HEK293 (cell line): ENCODE measurements at regions not wholly inside any gene's neighbourhood (a gene's known extent, or its start where the extent isn't known, plus 50 kb on each side); places are given as distances from the start of the nearest gene placed in this dataset.

ENCODE experiments used
- CTCF ChIA-PET: fragments of 350-600 bp; formaldehyde crosslinking; extraction: SDS; loops from one replicate; lab custom pipeline; 2021; ENCODE audit warnings: antibody characterized with exemption; lab: Yijun Ruan, JAX
- POLR2A ChIA-PET: fragments of 300-600 bp; formaldehyde crosslinking; extraction: SDS; loops from one replicate; lab custom pipeline; 2020; ENCODE audit warnings: antibody characterized with exemption, inconsistent platforms; lab: Yijun Ruan, JAX
- H3K27ac ChIP-seq: fragments of 200-500 bp; sonication (Bioruptor generic); 2 replicates; pipeline ENCODE4 v1.5.1; 2014; ENCODE audit warnings: low read depth, low read length, control low read depth, inconsistent platforms; ENCODE audit errors: extremely low read depth
- H3K36me3 ChIP-seq, 2 experiments: fragments of 200-500 bp in 1 of 2; sonication (Bioruptor generic) in 1 of 2; 1 replicate in 1 of 2; 2 replicates in 1 of 2; pipeline ENCODE4 v1.5.1; 2014 to 2017; ENCODE audit warnings: inconsistent platforms in 2 of 2, low read length in 2 of 2; ENCODE audit not compliant: control insufficient read depth in 2 of 2, insufficient read depth in 1 of 2
- H3K4me1 ChIP-seq: fragments of 200-500 bp; sonication (Bioruptor generic); 2 replicates; pipeline ENCODE4 v1.5.1; 2014; ENCODE audit warnings: mild to moderate bottlenecking, low read length, inconsistent platforms; ENCODE audit not compliant: control insufficient read depth, insufficient read depth
- H3K4me3 ChIP-seq: 2 replicates; pipeline ENCODE4 v1.5.1; 2011; ENCODE audit warnings: low read depth, mild to moderate bottlenecking, control low read depth, low read length, moderate library complexity
- H3K9me3 ChIP-seq: fragments of 200-500 bp; sonication (Bioruptor generic); 2 replicates; pipeline ENCODE4 v1.5.1; 2014; ENCODE audit warnings: low read depth, low read length, inconsistent platforms; ENCODE audit not compliant: control insufficient read depth, insufficient read depth
- FEZF1 ChIP-seq: fragments of 450-650 bp; formaldehyde crosslinking; IDR thresholded peaks from 2 replicates; pipeline ENCODE4 v1.5.1; 2016; ENCODE audit warnings: missing biosample characterization, missing genetic modification characterization
- GLI2 ChIP-seq: fragments of 450-650 bp; formaldehyde crosslinking; IDR thresholded peaks from 2 replicates; pipeline ENCODE4; 2017; ENCODE audit warnings: missing biosample characterization, missing genetic modification characterization, low read depth, borderline replicate concordance
- HOXD13 ChIP-seq: sonication (generic); formaldehyde crosslinking; IDR thresholded peaks from 2 replicates; pipeline ENCODE4 v1.8.0; 2022; ENCODE audit warnings: missing genetic modification reagents, borderline replicate concordance
- MEIS1 ChIP-seq: sonication (generic); formaldehyde crosslinking; IDR thresholded peaks from 2 replicates; pipeline ENCODE4 v1.8.1; 2022; ENCODE audit warnings: missing genetic modification reagents, mild to moderate bottlenecking, borderline replicate concordance
- OVOL3 ChIP-seq: fragments of 450-650 bp; formaldehyde crosslinking; IDR thresholded peaks from 2 replicates; pipeline ENCODE4 v1.5.1; 2016; ENCODE audit warnings: missing biosample characterization, missing genetic modification characterization
- ZBTB17 ChIP-seq: fragments of 450-650 bp; formaldehyde crosslinking; IDR thresholded peaks from 2 replicates; pipeline ENCODE4 v1.5.1; 2016; ENCODE audit warnings: missing biosample characterization, missing genetic modification characterization
- ZFHX2 ChIP-seq: fragments of 450-650 bp; formaldehyde crosslinking; conservative IDR thresholded peaks from 2 replicates; pipeline ENCODE4 v1.5.1; 2016; ENCODE audit warnings: missing biosample characterization, missing genetic modification characterization
- ZFP37 ChIP-seq: fragments of 450-650 bp; formaldehyde crosslinking; IDR thresholded peaks from 2 replicates; pipeline ENCODE4 v1.5.1; 2016; ENCODE audit warnings: missing biosample characterization, missing genetic modification characterization
- ZNF184 ChIP-seq: fragments of 450-650 bp; IDR thresholded peaks from 2 replicates; pipeline ENCODE4 v1.5.1; 2018; ENCODE audit warnings: missing biosample characterization, mild to moderate bottlenecking, missing genetic modification characterization
- ZNF341 ChIP-seq: fragments of 450-650 bp; formaldehyde crosslinking; IDR thresholded peaks from 2 replicates; pipeline ENCODE4; 2016; ENCODE audit warnings: low read depth, missing biosample characterization, missing genetic modification characterization
- ZNF354C ChIP-seq: fragments of 450-650 bp; formaldehyde crosslinking; IDR thresholded peaks from 2 replicates; pipeline ENCODE4 v1.5.1; 2016; ENCODE audit warnings: missing biosample characterization, missing genetic modification characterization, low read depth, borderline replicate concordance
- ZNF521 ChIP-seq: fragments of 450-650 bp; formaldehyde crosslinking; IDR thresholded peaks from 2 replicates; pipeline ENCODE4 v1.5.1; 2017; ENCODE audit warnings: missing biosample characterization, mild to moderate bottlenecking, missing genetic modification characterization
- ZNF660 ChIP-seq: fragments of 450-650 bp; IDR thresholded peaks from 2 replicates; pipeline ENCODE4 v1.5.1; 2018; ENCODE audit warnings: missing biosample characterization, mild to moderate bottlenecking, missing genetic modification characterization
- ZNF792 ChIP-seq: fragments of 450-650 bp; formaldehyde crosslinking; IDR thresholded peaks from 2 replicates; pipeline ENCODE4 v1.5.1; 2016; ENCODE audit warnings: missing biosample characterization, missing genetic modification characterization
- TF ChIP-seq, protein P1 (sequence below): fragments of 450-650 bp; formaldehyde crosslinking; IDR thresholded peaks from 2 replicates; pipeline ENCODE4 v1.5.1; 2017; ENCODE audit warnings: missing biosample characterization, mild to moderate bottlenecking, missing genetic modification characterization, moderate library complexity
- TF ChIP-seq, protein P2 (sequence below): fragments of 450-650 bp; formaldehyde crosslinking; IDR thresholded peaks from 2 replicates; pipeline ENCODE4 v1.5.1; 2016; ENCODE audit warnings: missing biosample characterization, missing genetic modification characterization, borderline replicate concordance
- TF ChIP-seq, protein P3 (sequence below): fragments of 450-650 bp; formaldehyde crosslinking; IDR thresholded peaks from 2 replicates; pipeline ENCODE4 v1.5.1; 2017; ENCODE audit warnings: missing biosample characterization, missing genetic modification characterization
- TF ChIP-seq, protein P4 (sequence below): fragments of 450-650 bp; formaldehyde crosslinking; IDR thresholded peaks from 2 replicates; pipeline ENCODE4 v1.5.1; 2016; ENCODE audit warnings: missing biosample characterization, missing genetic modification characterization
- TF ChIP-seq, protein P5 (sequence below): fragments of 450-650 bp; formaldehyde crosslinking; IDR thresholded peaks from 2 replicates; pipeline ENCODE4 v1.5.1; 2017; ENCODE audit warnings: missing biosample characterization, missing genetic modification characterization
- TF ChIP-seq, protein P6 (sequence below): fragments of 450-650 bp; formaldehyde crosslinking; IDR thresholded peaks from 2 replicates; pipeline ENCODE4 v1.5.1; 2016; ENCODE audit warnings: missing biosample characterization, missing genetic modification characterization

DNA sequence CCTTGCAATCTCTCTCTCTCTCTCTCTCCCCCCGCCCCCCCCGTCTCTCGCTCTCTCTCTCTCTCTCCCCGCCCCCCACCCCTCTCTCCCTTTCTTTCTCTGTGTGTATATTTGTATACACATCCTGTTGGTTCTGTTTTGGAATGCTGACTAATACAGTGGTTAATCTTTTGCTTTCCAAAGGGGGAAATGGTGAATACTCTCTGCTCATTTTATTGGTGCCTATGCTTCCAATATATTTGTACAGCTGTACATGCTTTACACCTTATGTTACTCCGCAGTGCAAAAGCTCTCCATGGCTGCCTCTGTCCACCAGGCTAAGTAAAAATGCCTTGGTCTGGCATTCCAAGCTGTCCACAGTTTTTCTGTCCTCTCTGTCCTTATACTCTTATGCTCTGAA, 158.8 kb downstream of the RBMX2 start:
- POLR2A ChIA-PET: no interaction called here
- TF ChIP-seq ZNF660 (tag by site-specific recombination) (no peak), ZFP37 (tag by site-specific recombination) (no peak), ZBTB17 (tag by site-specific recombination) (no peak)
- TF ChIP-seq, protein P1, sequence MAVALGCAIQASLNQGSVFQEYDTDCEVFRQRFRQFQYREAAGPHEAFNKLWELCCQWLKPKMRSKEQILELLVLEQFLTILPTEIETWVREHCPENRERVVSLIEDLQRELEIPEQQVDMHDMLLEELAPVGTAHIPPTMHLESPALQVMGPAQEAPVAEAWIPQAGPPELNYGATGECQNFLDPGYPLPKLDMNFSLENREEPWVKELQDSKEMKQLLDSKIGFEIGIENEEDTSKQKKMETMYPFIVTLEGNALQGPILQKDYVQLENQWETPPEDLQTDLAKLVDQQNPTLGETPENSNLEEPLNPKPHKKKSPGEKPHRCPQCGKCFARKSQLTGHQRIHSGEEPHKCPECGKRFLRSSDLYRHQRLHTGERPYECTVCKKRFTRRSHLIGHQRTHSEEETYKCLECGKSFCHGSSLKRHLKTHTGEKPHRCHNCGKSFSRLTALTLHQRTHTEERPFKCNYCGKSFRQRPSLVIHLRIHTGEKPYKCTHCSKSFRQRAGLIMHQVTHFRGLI: no peak
- TF ChIP-seq, protein P2, sequence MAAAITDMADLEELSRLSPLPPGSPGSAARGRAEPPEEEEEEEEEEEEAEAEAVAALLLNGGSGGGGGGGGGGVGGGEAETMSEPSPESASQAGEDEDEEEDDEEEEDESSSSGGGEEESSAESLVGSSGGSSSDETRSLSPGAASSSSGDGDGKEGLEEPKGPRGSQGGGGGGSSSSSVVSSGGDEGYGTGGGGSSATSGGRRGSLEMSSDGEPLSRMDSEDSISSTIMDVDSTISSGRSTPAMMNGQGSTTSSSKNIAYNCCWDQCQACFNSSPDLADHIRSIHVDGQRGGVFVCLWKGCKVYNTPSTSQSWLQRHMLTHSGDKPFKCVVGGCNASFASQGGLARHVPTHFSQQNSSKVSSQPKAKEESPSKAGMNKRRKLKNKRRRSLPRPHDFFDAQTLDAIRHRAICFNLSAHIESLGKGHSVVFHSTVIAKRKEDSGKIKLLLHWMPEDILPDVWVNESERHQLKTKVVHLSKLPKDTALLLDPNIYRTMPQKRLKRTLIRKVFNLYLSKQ (tag by site-specific recombination): no peak
- TF ChIP-seq, all 188 proteins: peak for 0
- Histone ChIP-seq H3K36me3 (no peaks in the 10 kb centered on the region), H3K4me3 (no peak overlapping the region), H3K4me1 (no peaks in the 10 kb centered on the region), H3K9me3 (no peaks in the 10 kb centered on the region), H3K27ac (no peak overlapping the region)
- CTCF ChIA-PET: interaction anchor here (1.3 kb wide), 1 partner anchor 20 kb away, joined by 4 read pairs; no protein-coding TSS in a partner anchor

DNA sequence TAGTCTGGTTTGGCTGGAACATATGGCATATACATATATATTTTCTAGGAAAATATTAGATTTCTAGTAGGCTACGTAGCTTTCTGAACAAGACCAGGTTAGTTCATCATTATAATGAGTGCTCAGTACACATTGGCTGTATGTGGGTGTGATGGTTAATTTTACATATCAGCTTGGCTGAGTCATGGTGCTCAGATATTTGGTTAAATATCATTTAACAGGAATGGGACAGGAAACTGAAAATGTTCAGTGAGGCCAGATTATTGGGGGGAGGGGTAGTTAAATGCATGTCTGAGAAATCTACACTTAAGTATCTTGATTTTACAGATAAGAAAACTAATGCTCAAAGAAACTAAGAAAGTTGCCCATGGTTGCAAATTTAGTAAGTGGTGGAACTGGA, 160.1 kb downstream of the RBMX2 start:
- TF ChIP-seq, protein P3, sequence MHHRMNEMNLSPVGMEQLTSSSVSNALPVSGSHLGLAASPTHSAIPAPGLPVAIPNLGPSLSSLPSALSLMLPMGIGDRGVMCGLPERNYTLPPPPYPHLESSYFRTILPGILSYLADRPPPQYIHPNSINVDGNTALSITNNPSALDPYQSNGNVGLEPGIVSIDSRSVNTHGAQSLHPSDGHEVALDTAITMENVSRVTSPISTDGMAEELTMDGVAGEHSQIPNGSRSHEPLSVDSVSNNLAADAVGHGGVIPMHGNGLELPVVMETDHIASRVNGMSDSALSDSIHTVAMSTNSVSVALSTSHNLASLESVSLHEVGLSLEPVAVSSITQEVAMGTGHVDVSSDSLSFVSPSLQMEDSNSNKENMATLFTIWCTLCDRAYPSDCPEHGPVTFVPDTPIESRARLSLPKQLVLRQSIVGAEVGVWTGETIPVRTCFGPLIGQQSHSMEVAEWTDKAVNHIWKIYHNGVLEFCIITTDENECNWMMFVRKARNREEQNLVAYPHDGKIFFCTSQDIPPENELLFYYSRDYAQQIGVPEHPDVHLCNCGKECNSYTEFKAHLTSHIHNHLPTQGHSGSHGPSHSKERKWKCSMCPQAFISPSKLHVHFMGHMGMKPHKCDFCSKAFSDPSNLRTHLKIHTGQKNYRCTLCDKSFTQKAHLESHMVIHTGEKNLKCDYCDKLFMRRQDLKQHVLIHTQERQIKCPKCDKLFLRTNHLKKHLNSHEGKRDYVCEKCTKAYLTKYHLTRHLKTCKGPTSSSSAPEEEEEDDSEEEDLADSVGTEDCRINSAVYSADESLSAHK (tag by site-specific recombination): no peak
- TF ChIP-seq HOXD13 (CRISPR knock-in tag) (no peak), GLI2 (tag by site-specific recombination) (no peak)
- TF ChIP-seq, protein P4, sequence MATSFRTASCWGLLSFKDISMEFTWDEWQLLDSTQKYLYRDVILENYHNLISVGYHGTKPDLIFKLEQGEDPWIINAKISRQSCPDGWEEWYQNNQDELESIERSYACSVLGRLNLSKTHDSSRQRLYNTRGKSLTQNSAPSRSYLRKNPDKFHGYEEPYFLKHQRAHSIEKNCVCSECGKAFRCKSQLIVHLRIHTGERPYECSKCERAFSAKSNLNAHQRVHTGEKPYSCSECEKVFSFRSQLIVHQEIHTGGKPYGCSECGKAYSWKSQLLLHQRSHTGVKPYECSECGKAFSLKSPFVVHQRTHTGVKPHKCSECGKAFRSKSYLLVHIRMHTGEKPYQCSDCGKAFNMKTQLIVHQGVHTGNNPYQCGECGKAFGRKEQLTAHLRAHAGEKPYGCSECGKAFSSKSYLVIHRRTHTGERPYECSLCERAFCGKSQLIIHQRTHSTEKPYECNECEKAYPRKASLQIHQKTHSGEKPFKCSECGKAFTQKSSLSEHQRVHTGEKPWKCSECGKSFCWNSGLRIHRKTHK (tag by site-specific recombination): no peak
- CTCF ChIA-PET: no interaction called here
- H3K4me3 ChIP-seq: no peak overlapping the region
- H3K27ac ChIP-seq: no peak overlapping the region
- no peaks in the 10 kb centered on the region for H3K9me3 ChIP-seq
- no peaks in the 10 kb centered on the region for H3K4me1 ChIP-seq
- POLR2A ChIA-PET: no interaction called here
- no peaks in the 10 kb centered on the region for H3K36me3 ChIP-seq

DNA sequence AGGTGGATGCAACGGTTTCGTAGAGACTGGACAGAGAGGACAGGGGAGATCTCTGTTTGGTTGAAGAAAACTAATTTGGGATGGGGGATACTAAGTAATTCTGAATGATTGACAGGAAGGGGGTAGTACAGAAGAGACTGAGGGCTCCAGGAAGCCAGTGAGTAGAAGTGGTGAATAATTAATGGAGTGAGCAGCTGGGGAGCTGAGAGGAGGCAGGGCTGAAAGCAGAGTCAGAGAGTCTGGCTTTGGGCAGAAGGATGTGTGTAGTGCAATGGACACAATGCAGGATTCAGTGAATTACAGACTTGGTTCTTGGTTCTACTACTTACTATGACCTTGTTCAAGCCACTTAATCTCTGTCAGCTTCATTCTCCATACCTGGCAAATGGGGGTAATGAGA, 161.7 kb downstream of the RBMX2 start:
- Histone ChIP-seq H3K36me3 (no peaks in the 10 kb centered on the region), H3K4me1 (no peaks in the 10 kb centered on the region), H3K9me3 (no peaks in the 10 kb centered on the region), H3K4me3 (no peak overlapping the region), H3K27ac (no peak overlapping the region)
- ChIA-PET CTCF (interaction anchor here (0.6 to 1.5 kb wide), 2 partner anchors 24 to 62 kb away, joined by 4 read pairs; no protein-coding TSS in a partner anchor), POLR2A (no interaction called here)
- TF ChIP-seq, protein P5, sequence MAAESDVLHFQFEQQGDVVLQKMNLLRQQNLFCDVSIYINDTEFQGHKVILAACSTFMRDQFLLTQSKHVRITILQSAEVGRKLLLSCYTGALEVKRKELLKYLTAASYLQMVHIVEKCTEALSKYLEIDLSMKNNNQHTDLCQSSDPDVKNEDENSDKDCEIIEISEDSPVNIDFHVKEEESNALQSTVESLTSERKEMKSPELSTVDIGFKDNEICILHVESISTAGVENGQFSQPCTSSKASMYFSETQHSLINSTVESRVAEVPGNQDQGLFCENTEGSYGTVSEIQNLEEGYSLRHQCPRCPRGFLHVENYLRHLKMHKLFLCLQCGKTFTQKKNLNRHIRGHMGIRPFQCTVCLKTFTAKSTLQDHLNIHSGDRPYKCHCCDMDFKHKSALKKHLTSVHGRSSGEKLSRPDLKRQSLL (tag by site-specific recombination): no peak
- TF ChIP-seq ZNF184 (no peak), MEIS1 (CRISPR knock-in tag) (no peak), OVOL3 (tag by site-specific recombination) (no peak), ZNF521 (tag by site-specific recombination) (no peak), ZNF792 (no peak), FEZF1 (tag by site-specific recombination) (no peak), ZNF341 (tag by site-specific recombination) (no peak), ZNF354C (tag by site-specific recombination) (no peak), ZFHX2 (tag by site-specific recombination) (no peak)
- TF ChIP-seq, protein P6, sequence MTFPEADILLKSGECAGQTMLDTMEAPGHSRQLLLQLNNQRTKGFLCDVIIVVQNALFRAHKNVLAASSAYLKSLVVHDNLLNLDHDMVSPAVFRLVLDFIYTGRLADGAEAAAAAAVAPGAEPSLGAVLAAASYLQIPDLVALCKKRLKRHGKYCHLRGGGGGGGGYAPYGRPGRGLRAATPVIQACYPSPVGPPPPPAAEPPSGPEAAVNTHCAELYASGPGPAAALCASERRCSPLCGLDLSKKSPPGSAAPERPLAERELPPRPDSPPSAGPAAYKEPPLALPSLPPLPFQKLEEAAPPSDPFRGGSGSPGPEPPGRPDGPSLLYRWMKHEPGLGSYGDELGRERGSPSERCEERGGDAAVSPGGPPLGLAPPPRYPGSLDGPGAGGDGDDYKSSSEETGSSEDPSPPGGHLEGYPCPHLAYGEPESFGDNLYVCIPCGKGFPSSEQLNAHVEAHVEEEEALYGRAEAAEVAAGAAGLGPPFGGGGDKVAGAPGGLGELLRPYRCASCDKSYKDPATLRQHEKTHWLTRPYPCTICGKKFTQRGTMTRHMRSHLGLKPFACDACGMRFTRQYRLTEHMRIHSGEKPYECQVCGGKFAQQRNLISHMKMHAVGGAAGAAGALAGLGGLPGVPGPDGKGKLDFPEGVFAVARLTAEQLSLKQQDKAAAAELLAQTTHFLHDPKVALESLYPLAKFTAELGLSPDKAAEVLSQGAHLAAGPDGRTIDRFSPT: no peak
